Gastroesophageal sphincter (tissue), 3 donors: ENCODE measurements at regions not wholly inside any gene's neighbourhood (a gene's known extent, or its start where the extent isn't known, plus 50 kb on each side); places are given as distances from the start of the nearest gene placed in this dataset.

ENCODE experiments used
- CTCF ChIP-seq, 4 experiments: fragments of 200-600 bp in 2 of 4; fragments of 450-650 bp in 2 of 4; sonication (generic) in 1 of 4; IDR thresholded peaks; one replicate each; pipeline ENCODE4 v1.5.1; 2017 to 2019; ENCODE audit warnings: antibody characterized with exemption in 4 of 4, mild to moderate bottlenecking in 2 of 4, moderate library complexity in 2 of 4
- EP300 ChIP-seq: sonication (generic); formaldehyde crosslinking; IDR thresholded peaks from one replicate; pipeline ENCODE4 v1.6.1; 2017; ENCODE audit warnings: antibody characterized with exemption, mild to moderate bottlenecking
- POLR2A ChIP-seq, 2 donors: fragments of 450-650 bp; IDR thresholded peaks; one replicate each; pipeline ENCODE4 v1.6.1; 2017; ENCODE audit warnings: antibody characterized with exemption in 2 of 2, mild to moderate bottlenecking in 2 of 2, moderate library complexity in 1 of 2
- POLR2AphosphoS5 ChIP-seq: sonication (generic); formaldehyde crosslinking; IDR thresholded peaks from one replicate; pipeline ENCODE4 v1.6.1; 2017; ENCODE audit warnings: antibody characterized with exemption

GRCh38 chr11:13215149-13215548 lies 62.4 kb upstream of the BMAL1 start:
- no peak for TF ChIP-seq CTCF (IDR thresholded peaks at IDR 0.05)
- TF ChIP-seq EP300 = no peak
- no peak for TF ChIP-seq POLR2AphosphoS5
- TF ChIP-seq POLR2A (IDR thresholded peaks at IDR 0.05) = no peak
